Osteocyte (in vitro differentiated cells): ENCODE measurements at regions not wholly inside any gene's neighbourhood (a gene's known extent, or its start where the extent isn't known, plus 50 kb on each side); places are given as distances from the start of the nearest gene placed in this dataset.
"Not testable (repeated sequence)": the region's sequence is repeated elsewhere in the genome, so short reads cannot be mapped to it uniquely, and the experiment has no call there.

Experiments
- DNase-seq: peaks from one replicate; pipeline ENCODE4 v3.0.0; 2021; ENCODE audit warnings: mixed read lengths; ENCODE audit not compliant: unreplicated experiment; ENCODE audit errors: extremely low spot score
- H3K27ac Mint-ChIP-seq: one replicate; pipeline ENCODE4 v1.8.0; 2021; ENCODE audit warnings: mild to moderate bottlenecking, mixed read lengths; ENCODE audit not compliant: unreplicated experiment
- H3K27me3 Mint-ChIP-seq: one replicate; pipeline ENCODE4 v1.8.0; 2021; ENCODE audit warnings: mixed read lengths; ENCODE audit not compliant: unreplicated experiment
- H3K36me3 Mint-ChIP-seq: one replicate; pipeline ENCODE4 v1.8.0; 2021; ENCODE audit warnings: mixed read lengths; ENCODE audit not compliant: unreplicated experiment
- H3K4me1 Mint-ChIP-seq: one replicate; pipeline ENCODE4 v1.8.0; 2021; ENCODE audit warnings: mixed read lengths; ENCODE audit not compliant: unreplicated experiment
- H3K4me3 Mint-ChIP-seq: one replicate; pipeline ENCODE4 v1.8.0; 2021; ENCODE audit warnings: mild to moderate bottlenecking, moderate library complexity, mixed read lengths; ENCODE audit not compliant: unreplicated experiment
- H3K9me3 Mint-ChIP-seq: one replicate; pipeline ENCODE4 v1.8.0; 2021; ENCODE audit warnings: mixed read lengths; ENCODE audit not compliant: unreplicated experiment

DNA sequence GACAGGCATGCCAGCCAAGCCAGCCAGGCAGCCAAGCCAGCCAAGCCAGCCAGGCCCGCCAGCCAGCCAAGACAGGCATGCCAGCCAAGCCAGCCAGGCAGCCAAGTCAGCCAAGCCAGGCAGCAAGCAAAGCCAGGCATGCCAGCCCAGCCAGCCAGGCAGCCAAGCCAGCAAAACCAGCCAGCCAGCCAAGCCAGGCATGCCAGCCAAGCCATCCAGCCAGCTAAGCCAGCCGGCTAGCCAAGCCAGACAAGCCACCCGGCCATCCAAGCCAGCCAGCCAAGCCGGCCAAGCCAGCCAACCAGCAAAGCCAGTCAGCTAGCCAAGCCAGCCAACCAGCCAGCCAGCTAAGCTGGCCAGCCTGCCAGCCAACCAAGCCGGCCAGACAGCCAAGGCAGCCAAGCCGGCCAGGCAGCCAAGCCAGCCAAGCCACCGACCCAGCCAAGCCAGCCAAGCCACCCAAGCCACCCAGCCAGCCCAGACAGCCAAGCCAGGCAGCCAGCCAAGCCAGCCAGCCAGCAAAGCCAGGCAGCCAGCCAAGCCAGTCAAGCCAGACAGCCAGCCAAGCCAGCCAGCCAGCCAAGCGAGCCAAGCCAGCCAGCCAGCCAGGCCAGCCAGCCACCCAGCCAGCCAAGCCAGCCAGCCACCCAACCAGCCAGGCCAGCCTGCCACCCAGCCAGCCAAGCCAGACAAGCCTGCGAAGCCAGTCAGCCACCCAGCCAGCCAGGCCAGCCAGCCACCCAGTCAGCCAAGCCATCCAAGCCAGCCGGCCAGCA, 332.9 kb upstream of the PLGLB2 start:
- H3K27me3 Mint-ChIP-seq, H3K36me3 Mint-ChIP-seq, H3K4me3 Mint-ChIP-seq, H3K4me1 Mint-ChIP-seq, H3K9me3 Mint-ChIP-seq, H3K27ac Mint-ChIP-seq: not testable (repeated sequence)
- peak; percentile 83 for DNase-seq

DNA sequence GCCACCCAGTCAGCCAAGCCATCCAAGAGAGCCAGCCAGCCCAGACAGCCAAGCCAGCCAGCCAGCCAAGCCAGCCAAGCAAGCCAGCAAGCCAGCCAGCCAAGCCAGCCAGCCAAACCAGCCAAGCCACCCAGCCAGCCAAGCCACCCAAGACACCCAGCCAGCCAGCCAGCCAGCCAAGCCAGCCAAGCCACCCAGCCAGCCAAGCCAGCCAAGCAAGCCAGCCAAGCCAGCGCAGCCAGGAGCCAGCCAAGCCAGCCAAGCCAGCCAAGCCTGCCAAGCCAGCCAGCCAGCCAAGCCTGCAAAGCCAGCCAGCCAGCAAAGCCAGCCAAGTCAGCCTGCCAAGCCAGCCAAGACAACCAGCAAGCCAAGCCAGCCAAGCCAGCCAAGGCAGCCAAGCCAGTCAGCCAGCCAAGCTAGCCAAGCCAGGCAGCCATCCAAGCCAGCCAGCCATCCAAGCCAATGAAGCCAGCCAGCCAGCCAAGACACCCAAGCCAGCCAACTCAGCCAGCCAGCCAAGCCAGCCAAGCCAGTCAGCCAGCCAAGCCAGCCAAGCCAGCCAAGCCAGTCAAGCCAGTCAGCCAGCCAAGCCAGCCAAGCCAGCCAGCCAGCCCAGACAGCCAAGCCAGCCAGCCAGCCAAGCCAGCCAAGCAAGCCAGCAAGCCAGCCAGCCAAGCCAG, 332.2 kb upstream of the PLGLB2 start:
- not testable (repeated sequence) for H3K36me3 Mint-ChIP-seq, H3K27me3 Mint-ChIP-seq, H3K27ac Mint-ChIP-seq

DNA sequence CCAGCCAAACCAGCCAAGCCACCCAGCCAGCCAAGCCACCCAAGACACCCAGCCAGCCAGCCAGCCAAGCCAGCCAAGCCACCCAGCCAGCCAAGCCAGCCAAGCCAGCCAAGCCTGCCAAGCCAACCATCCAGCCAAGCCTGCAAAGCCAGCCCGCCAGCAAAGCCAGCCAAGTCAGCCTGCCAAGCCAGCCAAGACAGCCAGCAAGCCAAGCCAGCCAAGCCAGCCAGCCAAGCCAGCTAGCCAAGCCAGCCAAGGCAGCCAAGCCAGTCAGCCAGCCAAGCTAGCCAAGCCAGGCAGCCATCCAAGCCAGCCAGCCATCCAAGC, 331.7 kb upstream of the PLGLB2 start:
- not testable (repeated sequence) for H3K4me1 Mint-ChIP-seq, H3K36me3 Mint-ChIP-seq, H3K27ac Mint-ChIP-seq, H3K27me3 Mint-ChIP-seq, H3K4me3 Mint-ChIP-seq, H3K9me3 Mint-ChIP-seq
- peak; percentile 87 for DNase-seq

More for the DNA sequence above, 332.2 kb upstream of the PLGLB2 start:
- not testable (repeated sequence) for H3K4me1 Mint-ChIP-seq, H3K4me3 Mint-ChIP-seq, H3K9me3 Mint-ChIP-seq
- DNase-seq, result peak; percentile 86

DNA sequence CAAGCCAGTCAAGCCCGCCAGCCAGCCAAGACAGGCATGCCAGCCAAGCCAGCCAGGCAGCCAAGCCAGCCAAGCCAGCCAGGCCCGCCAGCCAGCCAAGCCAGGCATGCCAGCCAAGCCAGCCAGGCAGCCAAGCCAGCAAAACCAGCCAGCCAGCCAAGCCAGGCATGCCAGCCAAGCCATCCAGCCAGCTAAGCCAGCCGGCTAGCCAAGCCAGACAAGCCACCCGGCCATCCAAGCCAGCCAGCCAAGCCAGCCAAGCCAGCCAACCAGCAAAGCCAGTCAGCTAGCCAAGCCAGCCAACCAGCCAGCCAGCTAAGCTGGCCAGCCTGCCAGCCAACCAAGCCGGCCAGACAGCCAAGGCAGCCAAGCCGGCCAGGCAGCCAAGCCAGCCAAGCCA, 330.7 kb upstream of the PLGLB2 start:
- DNase-seq, result peak; percentile 65
- H3K4me1 Mint-ChIP-seq, H3K27me3 Mint-ChIP-seq, H3K9me3 Mint-ChIP-seq, H3K4me3 Mint-ChIP-seq, H3K36me3 Mint-ChIP-seq, H3K27ac Mint-ChIP-seq: not testable (repeated sequence)

DNA sequence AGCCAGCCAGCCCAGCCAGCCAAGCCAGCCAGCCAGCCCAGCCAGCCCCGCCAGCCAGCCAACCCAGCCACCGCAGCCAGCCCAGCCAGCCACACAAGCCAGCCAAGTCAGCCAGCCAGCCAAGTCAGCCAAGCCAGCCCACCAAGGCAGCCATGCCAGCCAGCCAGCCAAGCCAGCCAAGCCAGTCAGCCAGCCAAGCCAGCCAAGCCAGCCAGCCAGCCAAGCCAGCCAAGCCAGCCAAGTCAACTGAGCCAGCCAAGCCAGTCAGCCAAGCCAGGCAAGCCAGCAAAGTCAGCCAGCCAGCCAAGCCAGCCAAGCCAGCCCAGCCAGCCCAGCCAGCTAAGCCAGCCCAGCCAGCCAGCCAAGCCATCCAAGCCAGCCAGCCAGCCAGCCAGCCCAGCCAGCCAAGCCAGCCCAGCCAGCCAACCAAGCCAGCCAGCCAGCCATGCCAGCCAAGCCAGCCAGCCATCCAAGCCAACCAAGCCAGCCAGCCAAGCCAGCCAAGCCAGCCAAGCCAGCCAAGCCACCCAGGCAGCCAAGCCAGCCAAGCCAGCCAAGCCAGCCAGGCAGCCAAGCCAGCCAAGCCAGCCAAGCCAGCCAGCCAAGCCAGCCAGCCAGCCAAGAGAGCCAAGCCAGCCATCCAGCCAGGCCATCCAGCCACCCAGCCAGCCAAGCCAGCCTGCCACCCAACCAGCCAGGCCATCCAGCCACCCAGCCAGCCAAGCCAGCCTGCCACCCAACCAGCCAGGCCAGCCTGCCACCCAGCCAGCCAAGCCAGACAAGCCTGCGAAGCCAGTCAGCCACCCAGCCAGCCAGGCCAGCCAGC, 329.9 kb upstream of the PLGLB2 start:
- not testable (repeated sequence) for H3K36me3 Mint-ChIP-seq, H3K4me3 Mint-ChIP-seq, H3K4me1 Mint-ChIP-seq, H3K27ac Mint-ChIP-seq, H3K9me3 Mint-ChIP-seq, H3K27me3 Mint-ChIP-seq
- peak; percentile 69 for DNase-seq

DNA sequence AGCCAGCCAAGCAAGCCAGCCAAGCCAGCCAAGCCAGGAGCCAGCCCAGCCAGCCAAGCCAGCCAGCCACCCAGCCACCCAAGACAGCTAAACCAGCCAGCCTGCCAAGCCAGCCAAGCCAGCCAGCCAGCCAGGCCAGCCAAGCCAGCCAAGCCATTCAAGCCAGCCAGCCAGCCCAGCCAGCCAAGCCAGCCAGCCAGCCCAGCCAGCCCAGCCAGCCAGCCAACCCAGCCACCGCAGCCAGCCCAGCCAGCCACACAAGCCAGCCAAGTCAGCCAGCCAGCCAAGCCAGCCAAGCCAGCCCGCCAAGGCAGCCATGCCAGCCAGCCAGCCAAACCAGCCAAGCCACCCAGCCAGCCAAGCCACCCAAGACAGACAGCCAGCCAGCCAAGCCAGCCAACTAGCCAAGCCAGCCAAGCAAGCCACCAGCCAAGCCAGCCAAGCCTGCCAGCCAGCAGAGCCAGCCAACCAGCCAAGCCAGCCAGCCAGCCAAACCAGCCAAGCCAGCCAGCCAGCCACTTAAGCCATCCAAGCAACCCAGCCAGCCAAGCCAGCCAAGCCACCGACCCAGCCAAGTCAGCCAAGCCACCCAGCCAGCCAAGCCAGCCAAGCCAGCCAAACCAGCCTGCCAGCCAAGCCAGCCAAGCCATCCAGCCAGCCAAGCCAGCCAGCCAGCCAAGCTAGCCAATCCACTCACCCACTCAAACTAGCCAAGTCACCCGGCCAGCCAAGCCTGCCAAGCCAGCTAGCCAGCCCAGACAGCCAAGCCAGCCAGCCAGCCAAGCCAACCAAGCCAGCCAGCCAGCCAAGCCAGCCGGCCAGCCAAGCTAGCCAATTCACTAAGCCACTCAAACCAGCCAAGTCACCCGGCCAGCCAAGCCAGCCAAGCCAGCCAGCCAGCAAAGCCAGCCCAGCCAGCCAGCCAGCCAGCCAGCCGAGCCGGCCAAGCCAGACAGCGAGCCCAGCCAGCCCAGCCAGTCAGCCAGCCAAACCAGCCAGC, 328.8 kb upstream of the PLGLB2 start:
- not testable (repeated sequence) for H3K4me3 Mint-ChIP-seq, H3K27me3 Mint-ChIP-seq, H3K36me3 Mint-ChIP-seq, H3K27ac Mint-ChIP-seq, H3K9me3 Mint-ChIP-seq, H3K4me1 Mint-ChIP-seq
- DNase-seq, result peak; percentile 87

DNA sequence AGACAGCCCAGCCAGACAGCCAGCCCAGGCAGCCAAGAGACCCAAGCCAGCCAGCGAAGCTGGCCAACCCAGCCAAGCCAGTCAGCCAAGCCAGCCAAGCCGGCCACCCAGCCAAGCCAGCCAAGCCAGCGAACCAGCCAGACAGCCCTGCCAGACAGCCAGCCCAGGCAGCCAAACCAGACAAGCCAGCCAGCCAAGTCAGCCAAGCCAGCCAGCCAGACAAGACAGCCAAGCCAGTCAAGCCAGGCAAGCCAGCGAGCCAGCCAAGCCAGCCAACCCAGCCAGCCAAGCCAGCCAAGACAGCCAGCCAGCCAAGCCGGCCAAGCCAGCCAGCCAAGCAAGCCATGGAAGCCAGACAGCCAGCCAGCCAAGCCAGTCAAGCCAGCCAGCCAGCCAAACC, 327.9 kb upstream of the PLGLB2 start:
- H3K4me3 Mint-ChIP-seq, H3K9me3 Mint-ChIP-seq, H3K27ac Mint-ChIP-seq, H3K4me1 Mint-ChIP-seq, H3K27me3 Mint-ChIP-seq, H3K36me3 Mint-ChIP-seq, DNase-seq: not testable (repeated sequence)

DNA sequence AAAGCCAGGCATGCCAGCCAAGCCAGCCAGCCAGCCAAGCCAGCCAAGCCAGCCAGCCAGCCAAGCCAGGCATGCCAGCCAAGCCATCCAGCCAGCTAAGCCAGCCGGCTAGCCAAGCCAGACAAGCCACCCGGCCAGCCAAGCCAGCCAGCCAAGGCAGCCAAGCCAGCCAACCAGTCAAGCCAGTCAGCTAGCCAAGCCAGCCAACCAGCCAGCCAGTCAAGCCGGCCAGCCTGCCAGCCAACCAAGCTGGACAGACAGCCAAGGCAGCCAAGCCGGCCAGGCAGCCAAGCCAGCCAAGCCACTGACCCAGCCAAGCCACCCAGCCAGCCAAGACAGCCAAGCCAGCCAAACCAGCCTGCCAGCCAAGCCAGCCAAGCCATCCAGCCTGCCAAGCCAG, 326.9 kb upstream of the PLGLB2 start:
- H3K27me3 Mint-ChIP-seq, H3K4me1 Mint-ChIP-seq, H3K4me3 Mint-ChIP-seq, H3K36me3 Mint-ChIP-seq, H3K27ac Mint-ChIP-seq, H3K9me3 Mint-ChIP-seq, DNase-seq: not testable (repeated sequence)

DNA sequence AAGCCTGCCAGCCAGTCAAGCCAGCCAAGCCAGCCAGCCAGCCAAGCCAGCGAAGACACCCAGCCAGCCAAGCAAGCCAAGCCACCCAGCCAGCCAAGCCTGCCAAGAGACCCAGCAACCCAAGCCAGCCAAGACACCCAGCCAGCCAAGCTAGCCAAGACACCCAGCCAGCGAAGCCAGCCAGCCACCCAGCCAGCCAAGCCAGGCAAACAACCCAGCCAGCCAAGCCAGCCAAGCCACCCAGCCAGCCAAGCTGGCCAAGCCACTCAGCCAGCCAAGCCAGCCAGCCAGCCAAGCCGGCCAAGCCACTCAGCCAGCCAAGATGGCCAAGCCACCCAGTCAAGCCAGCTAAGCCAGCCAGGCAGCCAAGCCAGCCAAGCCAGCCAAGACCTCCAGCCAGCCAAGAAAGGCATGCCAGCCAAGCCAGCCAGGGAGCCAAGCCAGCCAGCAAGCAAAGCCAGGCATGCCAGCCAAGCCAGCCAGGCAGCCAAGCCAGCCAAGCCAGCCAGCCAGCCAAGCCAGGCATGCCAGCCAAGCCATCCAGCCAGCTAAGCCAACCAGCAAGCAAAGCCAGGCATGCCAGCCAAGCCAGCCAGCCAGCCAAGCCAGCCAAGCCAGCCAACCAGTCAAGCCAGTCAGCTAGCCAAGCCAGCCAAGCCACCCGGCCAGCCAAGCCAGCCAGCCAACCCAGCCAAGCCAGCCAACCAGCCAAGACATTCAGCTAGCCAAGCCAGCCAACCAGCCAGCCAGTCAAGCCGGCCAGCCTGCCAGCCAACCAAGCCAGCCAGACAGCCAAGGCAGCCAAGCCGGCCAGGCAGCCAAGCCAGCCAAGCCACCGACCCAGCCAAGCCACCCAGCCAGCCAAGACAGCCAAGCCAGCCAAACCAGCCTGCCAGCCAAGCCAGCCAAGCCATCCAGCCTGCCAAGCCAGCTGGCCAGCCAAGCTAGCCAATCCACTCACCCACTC, 323.8 kb upstream of the PLGLB2 start:
- not testable (repeated sequence) for H3K27me3 Mint-ChIP-seq, H3K4me3 Mint-ChIP-seq, H3K27ac Mint-ChIP-seq, H3K36me3 Mint-ChIP-seq, H3K4me1 Mint-ChIP-seq, H3K9me3 Mint-ChIP-seq
- peak; percentile 17 for DNase-seq

DNA sequence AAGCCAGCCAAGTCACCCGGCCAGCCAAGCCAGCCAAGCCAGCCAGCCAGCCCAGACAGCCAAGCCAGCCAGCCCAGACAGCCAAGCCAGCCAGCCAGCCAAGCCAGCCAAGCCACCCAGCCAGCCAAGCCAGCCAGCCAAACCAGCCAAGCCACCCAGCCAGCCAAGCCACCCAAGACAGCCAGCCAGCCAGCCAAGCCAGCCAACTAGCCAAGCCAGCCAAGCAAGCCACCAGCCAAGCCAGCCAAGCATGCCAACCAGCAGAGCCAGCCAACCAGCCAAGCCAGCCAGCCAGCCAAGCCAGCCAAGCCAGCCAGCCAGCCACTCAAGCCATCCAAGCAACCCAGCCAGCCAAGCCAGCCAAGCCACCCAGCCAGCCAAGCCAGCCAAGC, 323.1 kb upstream of the PLGLB2 start:
- not testable (repeated sequence) for H3K27me3 Mint-ChIP-seq, H3K36me3 Mint-ChIP-seq, H3K27ac Mint-ChIP-seq, H3K4me1 Mint-ChIP-seq, H3K4me3 Mint-ChIP-seq, H3K9me3 Mint-ChIP-seq
- DNase-seq, result peak; percentile 44
